ENCODE measurements at regions not wholly inside any gene's neighbourhood (a gene's known extent, or its start where the extent isn't known, plus 50 kb on each side); places are given as distances from the start of the nearest gene placed in this dataset.
A peak's percentile ranks its signal among the peaks of the same experiment; 100 is the strongest.

DNA sequence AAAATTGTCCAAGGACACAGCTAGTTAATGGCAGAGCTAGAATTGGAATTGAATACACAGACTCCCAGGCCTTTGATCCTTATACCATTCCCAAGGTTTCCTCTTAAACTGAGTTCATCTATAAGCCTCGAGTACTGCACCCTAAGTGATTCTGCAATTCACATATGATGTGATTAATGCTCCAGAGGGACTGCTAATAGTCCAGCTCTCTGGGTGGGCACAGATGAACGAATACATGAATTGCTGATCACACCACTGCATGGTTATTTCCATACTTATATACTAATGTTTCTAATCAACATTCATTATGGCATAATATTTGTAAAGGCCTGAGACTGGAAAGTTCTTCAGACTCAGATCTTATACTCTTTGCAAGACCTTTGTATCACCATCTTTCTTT lies 101.8 kb downstream of the NUFIP1 start:
- H3K4me3 ChIP-seq (ENCODE audit: low read length), result no peak overlapping the region

DNA sequence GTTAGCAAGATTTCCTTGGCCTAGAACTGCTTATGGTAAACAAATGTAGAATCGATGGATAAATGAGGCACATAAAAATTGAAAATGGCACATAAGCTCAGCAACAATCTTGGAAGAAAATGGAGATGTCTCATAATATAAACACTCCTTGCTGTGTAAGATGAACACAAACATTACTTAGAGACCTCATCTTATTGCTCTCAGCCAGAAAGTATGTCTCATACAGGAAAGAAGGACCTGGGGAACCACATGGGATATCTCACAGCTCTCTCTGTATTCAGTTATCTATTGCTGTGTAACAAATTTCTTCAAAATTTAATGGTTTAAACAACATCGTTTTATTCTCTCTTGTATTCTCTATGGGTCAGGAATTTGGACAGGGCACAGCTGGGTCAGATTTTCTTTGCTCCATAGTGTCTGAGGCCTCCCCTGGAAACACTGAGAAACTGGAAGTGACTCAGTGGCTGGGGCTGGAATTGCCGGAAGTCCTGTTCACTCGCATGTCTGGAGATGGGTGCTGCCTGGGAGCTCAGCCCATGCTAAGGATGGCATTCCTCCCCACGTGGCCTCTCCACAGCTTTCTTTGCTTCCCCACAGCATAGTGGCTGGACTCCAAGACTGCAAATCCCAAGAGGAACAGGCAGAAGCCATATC lies 105.1 kb downstream of the NUFIP1 start:
- DNase-seq (ENCODE audit: low read depth), result peak; percentile 84
- TF ChIP-seq, protein P1, sequence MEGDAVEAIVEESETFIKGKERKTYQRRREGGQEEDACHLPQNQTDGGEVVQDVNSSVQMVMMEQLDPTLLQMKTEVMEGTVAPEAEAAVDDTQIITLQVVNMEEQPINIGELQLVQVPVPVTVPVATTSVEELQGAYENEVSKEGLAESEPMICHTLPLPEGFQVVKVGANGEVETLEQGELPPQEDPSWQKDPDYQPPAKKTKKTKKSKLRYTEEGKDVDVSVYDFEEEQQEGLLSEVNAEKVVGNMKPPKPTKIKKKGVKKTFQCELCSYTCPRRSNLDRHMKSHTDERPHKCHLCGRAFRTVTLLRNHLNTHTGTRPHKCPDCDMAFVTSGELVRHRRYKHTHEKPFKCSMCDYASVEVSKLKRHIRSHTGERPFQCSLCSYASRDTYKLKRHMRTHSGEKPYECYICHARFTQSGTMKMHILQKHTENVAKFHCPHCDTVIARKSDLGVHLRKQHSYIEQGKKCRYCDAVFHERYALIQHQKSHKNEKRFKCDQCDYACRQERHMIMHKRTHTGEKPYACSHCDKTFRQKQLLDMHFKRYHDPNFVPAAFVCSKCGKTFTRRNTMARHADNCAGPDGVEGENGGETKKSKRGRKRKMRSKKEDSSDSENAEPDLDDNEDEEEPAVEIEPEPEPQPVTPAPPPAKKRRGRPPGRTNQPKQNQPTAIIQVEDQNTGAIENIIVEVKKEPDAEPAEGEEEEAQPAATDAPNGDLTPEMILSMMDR (conservative IDR thresholded peaks at IDR 0.05; ENCODE audit: low read length), result no peak
- H3K4me3 ChIP-seq (ENCODE audit: low read length), result no peak overlapping the region

More for the DNA sequence above, 101.8 kb downstream of the NUFIP1 start:
- DNase-seq (ENCODE audit: low read depth), result no peak
- TF ChIP-seq, protein P1 (conservative IDR thresholded peaks at IDR 0.05; ENCODE audit: low read length), result no peak

DNA sequence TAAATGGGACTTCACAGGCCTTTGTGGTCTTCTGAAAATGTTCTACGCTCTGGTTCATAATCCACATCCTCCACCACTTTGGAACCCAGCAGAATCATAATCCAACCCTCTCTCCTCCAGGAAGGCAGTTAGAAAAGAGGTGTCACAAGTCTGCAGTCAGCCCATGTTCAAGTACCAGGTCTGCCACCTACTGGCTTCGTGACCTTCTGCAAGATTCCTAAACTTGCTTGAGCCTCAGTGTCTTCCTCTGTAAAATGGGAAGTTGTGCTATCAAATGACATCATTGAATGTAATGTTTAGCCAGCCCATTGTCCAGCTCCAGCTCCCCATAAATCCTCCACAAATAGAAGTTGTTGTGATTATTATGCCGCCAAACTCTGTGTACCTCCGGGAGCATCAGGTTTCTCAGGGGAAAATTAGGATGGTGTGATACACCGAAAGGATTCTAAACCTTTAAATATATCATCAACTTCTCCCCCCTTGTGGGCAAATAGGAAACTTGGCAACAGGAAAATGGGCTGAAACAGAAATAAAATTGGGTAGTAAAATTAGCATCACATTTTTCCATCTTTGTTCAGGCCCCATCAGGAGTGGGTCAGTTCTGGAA lies 109.7 kb downstream of the NUFIP1 start:
- TF ChIP-seq, protein P1 (conservative IDR thresholded peaks at IDR 0.05; ENCODE audit: low read length), result peak; percentile 71
- no peak overlapping the region for H3K4me3 ChIP-seq (ENCODE audit: low read length)
- peak; percentile 75 for DNase-seq (ENCODE audit: low read depth)

DNA sequence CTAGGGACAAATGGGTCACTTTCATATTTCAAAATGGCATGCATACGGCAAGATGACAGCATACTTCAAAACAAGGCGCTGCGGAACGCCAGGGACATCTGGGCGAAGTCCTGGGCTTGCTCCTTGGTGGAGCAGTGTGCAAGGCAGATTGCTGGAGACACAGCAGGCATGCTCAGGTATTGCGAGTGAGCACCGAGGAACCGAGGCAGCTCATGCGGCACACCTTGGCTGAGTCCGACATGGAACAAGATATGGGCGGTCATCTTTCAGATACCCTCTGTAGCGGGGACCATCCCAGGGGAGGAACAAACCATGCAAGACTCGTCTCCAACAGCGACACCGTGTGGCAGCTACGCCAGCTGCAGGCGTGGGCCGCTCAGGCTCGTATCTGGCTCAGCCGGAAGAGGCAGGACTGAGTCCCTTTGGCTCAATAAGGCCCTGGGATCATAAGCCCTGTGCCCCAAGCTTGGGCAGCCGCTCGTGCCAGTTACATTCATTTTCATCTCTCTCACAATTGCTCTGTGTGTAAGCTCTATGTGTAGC lies 112.4 kb downstream of the NUFIP1 start:
- H3K4me3 ChIP-seq (ENCODE audit: low read length), result no peak overlapping the region
- DNase-seq (ENCODE audit: low read depth), result no peak
- TF ChIP-seq, protein P1 (conservative IDR thresholded peaks at IDR 0.05; ENCODE audit: low read length), result peak; percentile 23

DNA sequence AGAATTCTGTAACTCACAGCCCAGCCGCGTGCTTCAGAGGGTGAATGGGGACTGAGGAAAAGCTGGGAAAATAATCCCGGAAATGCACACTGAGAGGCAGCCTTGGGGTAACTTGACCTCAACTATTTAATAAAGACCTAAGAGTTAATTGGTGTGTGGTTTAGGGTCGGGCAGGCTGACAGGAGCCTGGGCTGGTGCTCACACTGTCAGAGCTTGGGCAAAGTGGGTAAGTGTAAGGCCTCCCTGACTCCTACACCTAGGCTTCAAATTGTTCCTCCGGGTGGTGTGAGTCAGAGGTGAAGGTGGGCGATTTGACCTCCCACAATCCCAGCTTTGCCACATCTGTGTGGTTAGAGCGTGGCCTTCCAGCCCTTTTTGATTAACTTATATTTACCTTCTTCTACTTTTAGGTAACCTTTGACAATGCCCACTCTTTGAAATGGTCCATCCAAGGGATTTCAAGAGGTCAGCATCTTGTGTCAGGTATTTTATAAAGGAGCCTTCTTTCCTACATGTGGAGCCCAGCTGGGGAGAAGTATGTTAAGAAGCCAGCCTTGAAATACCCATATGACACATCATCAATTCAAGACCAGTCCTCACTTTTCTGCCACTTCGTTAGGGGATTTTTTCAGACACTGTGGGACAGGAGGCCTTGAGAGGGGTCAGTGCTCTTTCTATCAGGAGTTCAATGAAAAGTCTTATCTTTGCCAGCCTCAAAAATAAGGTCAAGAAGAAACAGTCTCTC lies 114.2 kb downstream of the NUFIP1 start:
- TF ChIP-seq, protein P1 (conservative IDR thresholded peaks at IDR 0.05; ENCODE audit: low read length), result no peak
- H3K4me3 ChIP-seq (ENCODE audit: low read length), result no peak overlapping the region
- DNase-seq (ENCODE audit: low read depth), result peak; percentile 56

DNA sequence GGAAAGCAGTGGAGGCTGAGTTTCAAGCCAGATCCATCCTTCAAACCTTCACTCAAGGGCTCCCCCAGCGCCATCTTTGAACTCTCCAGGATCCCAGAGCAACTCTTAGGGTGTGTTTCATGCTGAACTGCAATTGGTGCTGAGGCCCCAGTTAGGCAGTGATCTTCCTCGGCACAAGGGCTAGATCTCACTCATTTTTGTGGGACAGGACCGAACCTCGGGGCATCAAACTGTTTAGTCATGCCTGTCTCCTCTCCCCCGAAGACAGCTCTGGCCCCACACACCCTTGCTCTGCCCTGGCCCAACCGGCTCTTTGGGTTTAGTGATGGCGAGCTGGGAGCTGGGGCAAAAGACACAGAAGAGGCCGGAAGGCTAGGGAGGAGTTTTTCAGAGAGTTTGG lies 115.1 kb downstream of the NUFIP1 start:
- DNase-seq (ENCODE audit: low read depth), result no peak
- TF ChIP-seq, protein P1 (conservative IDR thresholded peaks at IDR 0.05; ENCODE audit: low read length), result no peak
- H3K4me3 ChIP-seq (ENCODE audit: low read length), result no peak overlapping the region

Measured in AG10803 (cell line).